Keratinocyte (primary cell): ENCODE measurements at regions not wholly inside any gene's neighbourhood (a gene's known extent, or its start where the extent isn't known, plus 50 kb on each side); places are given as distances from the start of the nearest gene placed in this dataset.
A peak's percentile ranks its signal among the peaks of the same experiment; 100 is the strongest.

Source experiments
- DNase-seq: peaks from one replicate; pipeline ENCODE4 v3.0.0-alpha.2; 2011; ENCODE audit warnings: low read depth, missing footprints, low spot score
- FAIRE-seq: peaks from 2 replicates; lab custom pipeline; 2011; peaks lifted over from hg19 to GRCh38; lab: Jason Lieb, UNC
- H2AFZ ChIP-seq: 2 replicates; pipeline ENCODE4 v1.6.0; 2012; ENCODE audit warnings: low read length, control low read depth, inconsistent platforms; ENCODE audit not compliant: control insufficient read depth
- H3K27ac ChIP-seq: 2 replicates; pipeline ENCODE4 v1.5.1; 2011; ENCODE audit warnings: low read length; ENCODE audit not compliant: control insufficient read depth, insufficient read depth
- H3K27me3 ChIP-seq: 3 replicates; pipeline ENCODE4 v1.6.0; 2011; ENCODE audit warnings: low read length; ENCODE audit not compliant: control insufficient read depth, insufficient read depth; ENCODE audit errors: extremely low read depth
- H3K36me3 ChIP-seq, 2 experiments: 2 replicates in 1 of 2; 3 replicates in 1 of 2; pipeline ENCODE4 v1.5.1; 2011; ENCODE audit warnings: low read length in 2 of 2, mild to moderate bottlenecking in 1 of 2; ENCODE audit not compliant: control insufficient read depth in 2 of 2, insufficient read depth in 2 of 2; ENCODE audit errors: extremely low read depth in 1 of 2
- H3K4me1 ChIP-seq: 3 replicates; pipeline ENCODE4 v1.5.1; 2011; ENCODE audit warnings: low read length; ENCODE audit not compliant: control insufficient read depth, insufficient read depth; ENCODE audit errors: extremely low read depth
- H3K4me2 ChIP-seq: 3 replicates; pipeline ENCODE4 v1.6.0; 2011; ENCODE audit warnings: low read depth, low read length; ENCODE audit not compliant: control insufficient read depth, insufficient read depth; ENCODE audit errors: extremely low read depth
- H3K4me3 ChIP-seq, 3 experiments: fragments of 200-600 bp in 1 of 3; sonication (generic) in 1 of 3; 2 replicates in 2 of 3; 3 replicates in 1 of 3; pipeline ENCODE4 v1.5.1; 2011 to 2016; ENCODE audit warnings: low read length in 3 of 3, mild to moderate bottlenecking in 3 of 3, control low read depth in 2 of 3, inconsistent platforms in 1 of 3, low read depth in 1 of 3, mixed read lengths in 1 of 3, mixed run types in 1 of 3, moderate library complexity in 1 of 3; ENCODE audit not compliant: control insufficient read depth in 2 of 3, insufficient read depth in 2 of 3; ENCODE audit errors: extremely low read depth in 1 of 3
- H3K79me2 ChIP-seq: 2 replicates; pipeline ENCODE4 v1.6.0; 2012; ENCODE audit warnings: low read length; ENCODE audit not compliant: control insufficient read depth, insufficient read depth
- H3K9ac ChIP-seq: 3 replicates; pipeline ENCODE4 v1.6.0; 2011; ENCODE audit warnings: low read length; ENCODE audit not compliant: control insufficient read depth, insufficient read depth; ENCODE audit errors: extremely low read depth
- H3K9me1 ChIP-seq: 3 replicates; pipeline ENCODE4 v1.6.0; 2011; ENCODE audit warnings: low read length; ENCODE audit not compliant: control insufficient read depth, insufficient read depth; ENCODE audit errors: extremely low read depth
- H3K9me3 ChIP-seq: 2 replicates; pipeline ENCODE4 v1.5.1; 2012; ENCODE audit warnings: low read depth, low read length; ENCODE audit not compliant: control insufficient read depth
- H4K20me1 ChIP-seq: 3 replicates; pipeline ENCODE4 v1.6.0; 2011; ENCODE audit warnings: low read length; ENCODE audit not compliant: control insufficient read depth, insufficient read depth; ENCODE audit errors: extremely low read depth
- CTCF ChIP-seq, 3 experiments: IDR thresholded peaks in 1 of 3; conservative IDR thresholded peaks in 1 of 3; optimal IDR thresholded peaks in 1 of 3; 2 replicates in 2 of 3; 3 replicates in 1 of 3; pipeline versions ENCODE3 to v1.5.1; 2011; ENCODE audit warnings: low read length in 3 of 3, mild to moderate bottlenecking in 3 of 3, moderate library complexity in 2 of 3, control low read depth in 1 of 3, inconsistent platforms in 1 of 3; ENCODE audit not compliant: insufficient read depth in 2 of 3; ENCODE audit errors: extremely low read depth in 1 of 3
- EZH2 ChIP-seq: IDR thresholded peaks from one replicate; pipeline ENCODE4 v1.6.1; 2012; ENCODE audit warnings: inconsistent platforms, mild to moderate bottlenecking, low read length, moderate library complexity
- dilution Hi-C: fragments of 300-500 bp; cut with MboI; formaldehyde crosslinking; loops from one replicate; pipeline ENCODE4 v1.7.0; 2020; ENCODE audit warnings: low sequenced_read_pairs; ENCODE audit not compliant: extremely low pct_ligation_motif_present

GRCh38 chr7:34320412-34320811 lies 337.6 kb upstream of the NPSR1 start:
- no peaks in the 10 kb centered on the region for H3K27me3 ChIP-seq
- H3K9me3 ChIP-seq = no peaks in the 10 kb centered on the region
- H3K4me3 ChIP-seq = no peak overlapping the region
- H4K20me1 ChIP-seq = no peaks in the 10 kb centered on the region
- H3K9ac ChIP-seq = no peak overlapping the region
- H3K9me1 ChIP-seq = peaks cover 4% of the 10 kb centered on the region
- H3K27ac ChIP-seq = no peak overlapping the region
- FAIRE-seq = no peak
- no peak for TF ChIP-seq CTCF (optimal IDR thresholded peaks at IDR 0.05 in 1 of 3, IDR thresholded peaks at IDR 0.05 in 1 of 3, conservative IDR thresholded peaks at IDR 0.05 in 1 of 3; ENCODE audit: extremely low read depth in 1 of 3, insufficient read depth in 2 of 3, low read length in 3 of 3)
- TF ChIP-seq EZH2 = no peak
- peaks cover 13% of the 10 kb centered on the region for H3K4me1 ChIP-seq
- DNase-seq = no peak
- no peaks in the 10 kb centered on the region for H3K79me2 ChIP-seq
- no peak overlapping the region for H3K4me2 ChIP-seq
- no peaks in the 10 kb centered on the region for H3K36me3 ChIP-seq
- dilution Hi-C loops = no loop called here
- no peak overlapping the region for H2AFZ ChIP-seq

- DNase-seq = peak; percentile 33
- Histone ChIP-seq H3K27me3 (no peaks in the 10 kb centered on the region), H3K4me3 (peak overlapping the region in 2 of 3 experiments; percentile 22 to 43), H3K9me1 (peaks cover 4% of the 10 kb centered on the region), H3K79me2 (no peaks in the 10 kb centered on the region), H3K9ac (no peak overlapping the region), H3K9me3 (no peaks in the 10 kb centered on the region), H3K36me3 (no peaks in the 10 kb centered on the region), H3K4me1 (peaks cover 13% of the 10 kb centered on the region), H3K4me2 (peak overlapping the region; percentile 77), H2AFZ (peak overlapping the region; percentile 63), H3K27ac (peak overlapping the region; percentile 32), H4K20me1 (no peaks in the 10 kb centered on the region)
- dilution Hi-C loops = no loop called here
- peak; percentile 62 for FAIRE-seq
- TF ChIP-seq EZH2 (no peak), CTCF (optimal IDR thresholded peaks at IDR 0.05 in 1 of 3, IDR thresholded peaks at IDR 0.05 in 1 of 3, conservative IDR thresholded peaks at IDR 0.05 in 1 of 3; ENCODE audit: extremely low read depth in 1 of 3, insufficient read depth in 2 of 3, low read length in 3 of 3) (peak; percentile 76 to 95 (median 92))
Measured at GRCh38 chr7:34320926-34321661, 336.9 kb upstream of the NPSR1 start.
